HG03175 (cell line): ENCODE measurements at regions not wholly inside any gene's neighbourhood (a gene's known extent, or its start where the extent isn't known, plus 50 kb on each side); places are given as distances from the start of the nearest gene placed in this dataset.
"Not testable (repeated sequence)": the region's sequence is repeated elsewhere in the genome, so short reads cannot be mapped to it uniquely, and the experiment has no call there.

Experiments
- ATAC-seq: cut with Tn5 transposase; IDR thresholded peaks from one replicate; pipeline ENCODE4 v1.9.1; 2021; ENCODE audit warnings: mild to moderate bottlenecking, moderate library complexity; ENCODE audit not compliant: unreplicated experiment

- ATAC-seq: no peak
Observed at GRCh38 chr7:81014266-81014665, 95.4 kb upstream of the SEMA3C start.

- no peak for ATAC-seq
Observed at GRCh38 chr7:81013083-81013817, 94.4 kb upstream of the SEMA3C start.

- ATAC-seq: no peak
Observed at GRCh38 chr7:81008901-81009300, 90.0 kb upstream of the SEMA3C start.

- no peak for ATAC-seq
Observed at GRCh38 chr7:81007051-81007450, 88.2 kb upstream of the SEMA3C start.

GRCh38 chr7:81005254-81005653 is 86.4 kb upstream of the SEMA3C start:
- no peak for ATAC-seq

- no peak for ATAC-seq
Observed at GRCh38 chr7:81004098-81004497, 85.2 kb upstream of the SEMA3C start.

- ATAC-seq: no peak
Observed at GRCh38 chr7:81003326-81003725, 84.5 kb upstream of the SEMA3C start.

- ATAC-seq: no peak
Observed at GRCh38 chr7:81002421-81002820, 83.6 kb upstream of the SEMA3C start.

- no peak for ATAC-seq
Observed at GRCh38 chr7:80999771-81000170, 80.9 kb upstream of the SEMA3C start.

GRCh38 chr7:80999100-80999499 is 80.2 kb upstream of the SEMA3C start:
- ATAC-seq: no peak

- no peak for ATAC-seq
Observed at GRCh38 chr7:80997841-80998240, 79.0 kb upstream of the SEMA3C start.

GRCh38 chr7:80996236-80996635 is 77.4 kb upstream of the SEMA3C start:
- ATAC-seq: not testable (repeated sequence)

GRCh38 chr7:80991654-80992053 is 72.8 kb upstream of the SEMA3C start:
- no peak for ATAC-seq

- ATAC-seq: no peak
Observed at GRCh38 chr7:80984619-80985018, 65.8 kb upstream of the SEMA3C start.

- no peak for ATAC-seq
Observed at GRCh38 chr7:80981405-80981804, 62.6 kb upstream of the SEMA3C start.

- no peak for ATAC-seq
Observed at GRCh38 chr7:80977751-80978150, 58.9 kb upstream of the SEMA3C start.

GRCh38 chr7:80974396-80975358 is 55.8 kb upstream of the SEMA3C start:
- ATAC-seq: no peak

GRCh38 chr7:80971225-80971624 is 52.4 kb upstream of the SEMA3C start:
- ATAC-seq: no peak
